ENCODE measurements at regions not wholly inside any gene's neighbourhood (a gene's known extent, or its start where the extent isn't known, plus 50 kb on each side); places are given as distances from the start of the nearest gene placed in this dataset.

- WGBS, result 90% methylated on average over 5 of the region's 5 CpGs
- no peak overlapping the region for H3K27ac ChIP-seq (replicated peaks in 1 of 4)
These were observed 152.9 kb downstream of the EFNB2 start for GRCh38 chr13:106382534-106382933.

GRCh38 chr13:106381091-106381490, 154.4 kb downstream of the EFNB2 start:
- H3K9me3 ChIP-seq, result no peaks in the 10 kb centered on the region
- intact Hi-C loops (cut with DNase I), result no loop called here
- DNase-seq (ENCODE audit: extremely low spot score), result no peak
- H3K36me3 ChIP-seq, result no peaks in the 10 kb centered on the region
- no peak overlapping the region for H3K4me3 ChIP-seq
- WGBS, result 79% methylated on average over 4 of the region's 4 CpGs
- no peaks in the 10 kb centered on the region for H3K27me3 ChIP-seq
- H3K27ac ChIP-seq (replicated peaks in 1 of 4), result no peak overlapping the region
- no peaks in the 10 kb centered on the region for H3K4me1 ChIP-seq
- TF ChIP-seq CTCF (IDR thresholded peaks at IDR 0.05) (no peak), POLR2AphosphoS5 (IDR thresholded peaks at IDR 0.05) (no peak), EP300 (IDR thresholded peaks at IDR 0.05) (no peak), POLR2A (IDR thresholded peaks at IDR 0.05; ENCODE audit: low read depth) (no peak)

More at GRCh38 chr13:106382534-106382933, 152.9 kb downstream of the EFNB2 start:
- intact Hi-C loops (cut with DNase I), result no loop called here
- H3K36me3 ChIP-seq, result no peaks in the 10 kb centered on the region
- no peaks in the 10 kb centered on the region for H3K4me1 ChIP-seq
- no peak for DNase-seq (ENCODE audit: extremely low spot score)
- TF ChIP-seq POLR2A (IDR thresholded peaks at IDR 0.05; ENCODE audit: low read depth), result no peak
- no peak for TF ChIP-seq EP300 (IDR thresholded peaks at IDR 0.05)
- no peak for TF ChIP-seq POLR2AphosphoS5 (IDR thresholded peaks at IDR 0.05)
- no peak for TF ChIP-seq CTCF (IDR thresholded peaks at IDR 0.05)
- no peaks in the 10 kb centered on the region for H3K9me3 ChIP-seq
- H3K4me3 ChIP-seq, result no peak overlapping the region
- no peaks in the 10 kb centered on the region for H3K27me3 ChIP-seq

- no peaks in the 10 kb centered on the region for H3K36me3 ChIP-seq
- TF ChIP-seq POLR2AphosphoS5 (IDR thresholded peaks at IDR 0.05), result no peak
- H3K9me3 ChIP-seq, result no peaks in the 10 kb centered on the region
- peaks cover 0 to 8% (median 4%) of the 10 kb centered on the region in 4 donors for H3K4me1 ChIP-seq
- no peaks in the 10 kb centered on the region for H3K27me3 ChIP-seq
- intact Hi-C loops (cut with DNase I), result no loop called here
- WGBS, result 90% methylated on average over 7 of the region's 7 CpGs
- no peak for DNase-seq (ENCODE audit: extremely low spot score)
- H3K4me3 ChIP-seq, result no peak overlapping the region
- H3K27ac ChIP-seq (replicated peaks in 1 of 4), result no peak overlapping the region
These were observed 157.4 kb downstream of the EFNB2 start for GRCh38 chr13:106377931-106378662.

GRCh38 chr13:106377341-106377740, 158.1 kb downstream of the EFNB2 start:
- Histone ChIP-seq H3K9me3 (no peaks in the 10 kb centered on the region), H3K36me3 (no peaks in the 10 kb centered on the region), H3K4me1 (peaks cover 2 to 16% (median 10%) of the 10 kb centered on the region in 4 donors), H3K4me3 (no peak overlapping the region), H3K27ac (replicated peaks in 1 of 4) (no peak overlapping the region), H3K27me3 (no peaks in the 10 kb centered on the region)
- DNase-seq (ENCODE audit: extremely low spot score), result no peak
- TF ChIP-seq CTCF (IDR thresholded peaks at IDR 0.05) (no peak), EP300 (IDR thresholded peaks at IDR 0.05) (no peak), POLR2A (IDR thresholded peaks at IDR 0.05; ENCODE audit: low read depth) (no peak), POLR2AphosphoS5 (IDR thresholded peaks at IDR 0.05) (no peak)
- 94% methylated on average over 7 of the region's 7 CpGs for WGBS
- intact Hi-C loops (cut with DNase I), result no loop called here

- 83% methylated on average over 20 of the region's 21 CpGs for WGBS
- H3K4me1 ChIP-seq, result peaks cover 3 to 19% (median 12%) of the 10 kb centered on the region in 4 donors
- H3K9me3 ChIP-seq, result no peaks in the 10 kb centered on the region
- no peaks in the 10 kb centered on the region for H3K27me3 ChIP-seq
- no peaks in the 10 kb centered on the region for H3K36me3 ChIP-seq
- H3K27ac ChIP-seq (replicated peaks in 1 of 4), result no peak overlapping the region
- intact Hi-C loops (cut with DNase I), result no loop called here
- TF ChIP-seq EP300 (IDR thresholded peaks at IDR 0.05), result no peak
- no peak for TF ChIP-seq POLR2AphosphoS5 (IDR thresholded peaks at IDR 0.05)
- no peak for TF ChIP-seq CTCF (IDR thresholded peaks at IDR 0.05)
- TF ChIP-seq POLR2A (IDR thresholded peaks at IDR 0.05; ENCODE audit: low read depth), result no peak
- H3K4me3 ChIP-seq, result no peak overlapping the region
- DNase-seq (ENCODE audit: extremely low spot score), result no peak
These were observed 158.9 kb downstream of the EFNB2 start for GRCh38 chr13:106376401-106377112.

Data from esophagus muscularis mucosa (tissue), 4 donors.